WI38 (cell line): ENCODE measurements at regions not wholly inside any gene's neighbourhood (a gene's known extent, or its start where the extent isn't known, plus 50 kb on each side); places are given as distances from the start of the nearest gene placed in this dataset.
A peak's percentile ranks its signal among the peaks of the same experiment; 100 is the strongest.
"Not testable (repeated sequence)": the region's sequence is repeated elsewhere in the genome, so short reads cannot be mapped to it uniquely, and the experiment has no call there.

ENCODE experiments used
- H3K4me3 ChIP-seq: 2 replicates; pipeline ENCODE4 v1.5.1; 2011; ENCODE audit warnings: low read depth, mild to moderate bottlenecking, control low read depth, low read length
- TF ChIP-seq, protein P1 (sequence below): IDR thresholded peaks from 2 replicates; pipeline ENCODE4 v1.5.1; 2012; ENCODE audit warnings: low read depth, mild to moderate bottlenecking, control low read depth, low read length

DNA sequence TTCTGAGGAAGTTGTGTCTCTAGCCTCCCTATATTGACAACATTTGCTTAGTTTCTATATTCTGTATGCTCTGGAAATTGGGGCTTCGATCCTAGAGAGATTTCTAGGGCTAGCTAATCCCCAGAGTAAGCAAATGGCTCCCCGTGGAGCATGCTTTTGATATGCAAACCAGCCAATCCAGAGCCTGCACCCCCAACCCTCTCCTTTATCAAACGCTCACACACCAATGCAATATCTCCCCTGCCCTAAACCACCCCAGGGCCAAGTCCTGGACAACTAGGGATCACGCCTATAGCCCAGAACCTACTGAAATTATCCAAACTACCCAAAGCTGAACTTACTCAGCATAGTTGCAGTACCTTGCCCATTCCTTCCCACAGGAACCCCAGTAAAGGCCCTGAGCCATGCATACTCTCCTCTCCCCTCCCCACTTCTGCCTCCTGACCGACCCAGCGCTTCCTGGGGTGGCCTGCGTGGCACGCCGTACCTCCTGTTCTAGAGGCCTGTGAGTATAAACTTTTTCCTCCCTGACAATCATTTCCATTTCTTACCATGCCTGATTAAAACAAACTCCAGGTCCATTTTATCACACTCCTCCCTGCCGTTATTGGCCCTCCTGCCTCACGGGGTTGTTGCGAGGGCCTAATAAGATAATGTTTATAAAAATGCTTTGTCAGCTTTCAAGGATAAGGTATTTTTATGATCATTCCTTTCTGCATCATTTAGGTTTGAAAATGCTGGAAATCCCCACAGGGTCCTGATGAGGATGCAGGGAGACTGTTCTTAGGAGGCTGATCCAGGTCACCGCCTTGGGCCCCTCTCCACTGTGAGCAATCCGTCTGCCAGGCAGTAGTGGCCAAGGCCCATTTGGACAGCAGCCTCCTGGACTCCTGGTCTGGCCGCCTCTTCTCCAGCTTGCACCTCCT, 102.7 kb downstream of the TENT5C start:
- no peak overlapping the region for H3K4me3 ChIP-seq
- TF ChIP-seq, protein P1, sequence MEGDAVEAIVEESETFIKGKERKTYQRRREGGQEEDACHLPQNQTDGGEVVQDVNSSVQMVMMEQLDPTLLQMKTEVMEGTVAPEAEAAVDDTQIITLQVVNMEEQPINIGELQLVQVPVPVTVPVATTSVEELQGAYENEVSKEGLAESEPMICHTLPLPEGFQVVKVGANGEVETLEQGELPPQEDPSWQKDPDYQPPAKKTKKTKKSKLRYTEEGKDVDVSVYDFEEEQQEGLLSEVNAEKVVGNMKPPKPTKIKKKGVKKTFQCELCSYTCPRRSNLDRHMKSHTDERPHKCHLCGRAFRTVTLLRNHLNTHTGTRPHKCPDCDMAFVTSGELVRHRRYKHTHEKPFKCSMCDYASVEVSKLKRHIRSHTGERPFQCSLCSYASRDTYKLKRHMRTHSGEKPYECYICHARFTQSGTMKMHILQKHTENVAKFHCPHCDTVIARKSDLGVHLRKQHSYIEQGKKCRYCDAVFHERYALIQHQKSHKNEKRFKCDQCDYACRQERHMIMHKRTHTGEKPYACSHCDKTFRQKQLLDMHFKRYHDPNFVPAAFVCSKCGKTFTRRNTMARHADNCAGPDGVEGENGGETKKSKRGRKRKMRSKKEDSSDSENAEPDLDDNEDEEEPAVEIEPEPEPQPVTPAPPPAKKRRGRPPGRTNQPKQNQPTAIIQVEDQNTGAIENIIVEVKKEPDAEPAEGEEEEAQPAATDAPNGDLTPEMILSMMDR = no peak

DNA sequence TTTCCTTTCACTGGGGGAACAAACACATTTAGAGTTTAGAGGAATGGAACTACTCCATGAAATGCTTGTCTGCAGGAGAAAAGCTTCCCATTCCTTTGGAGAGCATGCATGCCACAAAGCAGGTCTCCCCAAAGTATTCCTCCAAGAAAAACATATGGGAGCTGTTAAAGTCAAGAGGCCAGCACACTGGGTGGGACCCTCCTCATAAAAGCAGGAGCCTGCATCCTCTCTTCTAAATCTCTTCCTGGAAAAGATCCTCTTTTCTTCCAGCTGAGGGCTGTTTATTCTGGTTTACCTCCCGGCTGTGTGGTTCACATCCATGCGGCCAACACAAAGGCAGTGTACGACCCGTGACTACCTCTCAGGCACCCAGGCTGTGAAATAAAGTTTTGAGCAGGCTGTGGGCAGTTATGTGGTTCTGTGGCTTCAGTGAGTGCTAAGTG, 103.4 kb downstream of the TENT5C start:
- TF ChIP-seq, protein P1 = no peak
- no peak overlapping the region for H3K4me3 ChIP-seq

DNA sequence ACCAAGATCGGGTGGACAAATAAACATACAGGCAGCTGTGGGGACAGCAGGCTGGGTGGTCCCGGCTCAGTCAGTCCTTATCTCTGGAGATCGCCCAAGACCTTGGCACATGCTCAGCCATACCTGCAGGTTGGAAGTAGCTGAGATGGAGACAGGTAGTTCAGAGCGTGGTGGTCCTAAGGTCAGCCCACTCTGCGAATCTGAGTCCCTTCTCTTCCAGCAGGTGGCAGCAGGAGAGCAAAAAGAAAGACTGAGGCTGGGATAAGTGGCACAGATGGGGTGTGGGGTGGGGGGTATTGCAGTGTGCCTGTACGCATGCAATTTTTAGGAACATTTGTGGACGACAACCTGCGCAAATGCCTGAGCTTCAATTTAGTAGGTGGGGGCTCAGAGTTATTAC, 104.9 kb downstream of the TENT5C start:
- H3K4me3 ChIP-seq = no peak overlapping the region
- TF ChIP-seq, protein P1 = peak; percentile 17; the same call in 1 of the 2 replicates

DNA sequence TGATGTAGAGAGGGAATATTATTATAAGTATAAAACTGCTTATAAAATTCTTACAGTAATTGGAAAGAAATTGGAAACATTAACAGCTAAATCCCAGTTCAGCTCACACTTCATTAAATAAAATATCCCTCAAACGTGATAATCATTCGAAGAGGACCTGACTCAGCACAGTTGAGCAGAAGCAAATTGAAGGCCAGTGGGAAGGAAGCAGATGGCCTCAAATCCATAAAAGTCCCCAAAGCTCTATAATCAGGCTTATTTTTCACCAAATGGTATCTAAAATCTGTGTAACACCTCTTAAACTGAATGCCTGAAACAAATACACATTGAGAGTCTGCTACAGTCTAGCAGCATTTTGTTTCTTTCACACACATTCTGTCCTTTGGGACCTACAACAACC, 106.8 kb downstream of the TENT5C start:
- TF ChIP-seq, protein P1 = no peak
- H3K4me3 ChIP-seq = no peak overlapping the region

DNA sequence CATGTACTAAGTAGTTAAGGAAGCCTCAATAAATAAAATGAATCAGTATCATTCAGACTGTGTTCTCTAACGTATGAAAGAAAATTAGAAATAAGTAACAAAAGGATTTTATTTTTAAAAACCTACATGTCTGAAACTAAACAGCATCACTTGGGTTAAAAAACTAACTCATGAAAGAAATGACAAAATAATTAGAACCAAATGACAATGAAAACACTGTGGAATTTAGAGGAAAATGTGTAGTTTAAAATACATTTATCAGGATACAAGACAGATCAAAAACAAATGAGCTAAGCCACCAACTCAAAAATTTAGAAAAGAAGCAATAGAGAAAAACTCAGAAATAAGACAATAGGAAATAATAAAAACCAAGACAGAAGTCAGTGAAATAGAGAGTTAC, 108.7 kb downstream of the TENT5C start:
- no peak overlapping the region for H3K4me3 ChIP-seq

DNA sequence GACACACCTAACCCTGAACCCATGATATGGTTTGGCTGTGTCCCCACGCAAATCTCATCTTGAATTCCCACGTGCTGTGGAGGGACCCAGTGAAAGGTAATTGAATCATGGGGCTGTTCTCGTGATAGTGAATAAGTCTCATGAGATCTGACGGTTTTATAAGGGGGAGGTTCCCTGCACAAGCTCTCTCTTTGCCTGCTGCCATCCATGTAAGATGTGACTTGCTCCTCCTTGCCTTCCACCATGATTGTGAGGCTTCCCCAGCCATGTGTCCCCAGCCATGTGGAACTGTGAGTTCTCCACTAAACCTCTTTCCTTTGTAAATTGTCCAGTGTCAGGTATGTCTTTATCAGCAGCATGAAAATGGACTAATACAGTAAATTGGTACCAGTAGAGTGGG, 110.2 kb downstream of the TENT5C start:
- H3K4me3 ChIP-seq = not testable (repeated sequence)

More for the DNA sequence above, 108.7 kb downstream of the TENT5C start:
- TF ChIP-seq, protein P1 = no peak

DNA sequence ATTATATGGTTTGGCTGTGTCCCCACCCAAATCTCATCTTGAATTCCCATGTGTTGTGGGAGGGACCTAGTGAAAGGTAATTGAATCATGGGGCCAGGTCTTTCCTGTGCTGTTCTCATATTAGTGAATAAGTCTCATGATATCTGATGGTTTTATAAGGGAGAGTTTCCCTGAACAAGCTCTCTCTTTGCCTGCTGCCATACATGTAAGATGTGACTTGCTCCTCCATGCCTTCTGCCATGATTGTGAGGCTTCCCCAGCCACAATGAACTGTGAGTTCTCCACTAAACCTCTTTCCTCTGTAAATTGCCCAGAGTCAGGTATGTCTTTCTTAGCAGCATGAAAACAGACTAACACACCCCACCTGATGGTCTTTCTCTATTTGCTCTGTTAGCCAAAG, 112.1 kb downstream of the TENT5C start:
- not testable (repeated sequence) for H3K4me3 ChIP-seq

DNA sequence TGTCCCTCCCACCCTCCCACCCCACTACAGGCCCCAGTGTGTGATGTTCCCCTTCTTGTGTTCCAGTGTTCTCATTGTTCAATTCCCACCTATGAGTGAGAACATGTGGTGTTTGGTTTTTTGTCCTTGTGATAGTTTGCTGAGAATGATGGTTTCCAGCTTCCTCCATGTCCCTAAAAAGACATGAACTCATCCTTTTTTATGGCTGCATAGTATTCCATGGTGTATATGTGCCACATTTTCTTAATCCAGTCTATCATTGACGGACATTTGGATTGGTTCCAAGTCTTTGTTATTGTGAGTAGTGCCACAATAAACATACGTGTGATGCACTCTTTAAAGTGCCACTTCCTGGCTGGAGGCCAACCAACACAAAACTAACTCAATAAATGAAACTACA, 112.7 kb downstream of the TENT5C start:
- H3K4me3 ChIP-seq = not testable (repeated sequence)

DNA sequence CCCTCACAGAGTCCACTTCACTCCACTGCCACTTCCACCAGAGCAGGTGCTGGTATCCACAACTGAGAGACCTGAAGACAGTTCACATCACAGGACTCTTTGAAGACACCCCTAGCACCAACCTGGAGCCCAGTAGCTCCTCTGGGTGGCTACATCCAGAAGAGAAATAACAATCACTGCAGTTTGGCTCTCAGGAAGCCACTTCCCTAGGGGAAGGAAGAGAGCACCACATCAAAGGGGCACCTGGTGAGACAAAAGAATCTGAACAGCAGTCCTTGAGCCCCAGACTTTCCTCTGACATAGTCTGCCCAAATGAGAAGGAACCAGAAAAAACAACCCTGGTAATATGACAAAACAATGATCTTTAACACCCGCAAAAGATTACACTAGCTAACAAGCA, 113.2 kb downstream of the TENT5C start:
- TF ChIP-seq, protein P1 = no peak

More for the DNA sequence above, 113.2 kb downstream of the TENT5C start:
- H3K4me3 ChIP-seq = no peak overlapping the region
